ENCODE measurements at regions not wholly inside any gene's neighbourhood (a gene's known extent, or its start where the extent isn't known, plus 50 kb on each side); places are given as distances from the start of the nearest gene placed in this dataset.

DNA sequence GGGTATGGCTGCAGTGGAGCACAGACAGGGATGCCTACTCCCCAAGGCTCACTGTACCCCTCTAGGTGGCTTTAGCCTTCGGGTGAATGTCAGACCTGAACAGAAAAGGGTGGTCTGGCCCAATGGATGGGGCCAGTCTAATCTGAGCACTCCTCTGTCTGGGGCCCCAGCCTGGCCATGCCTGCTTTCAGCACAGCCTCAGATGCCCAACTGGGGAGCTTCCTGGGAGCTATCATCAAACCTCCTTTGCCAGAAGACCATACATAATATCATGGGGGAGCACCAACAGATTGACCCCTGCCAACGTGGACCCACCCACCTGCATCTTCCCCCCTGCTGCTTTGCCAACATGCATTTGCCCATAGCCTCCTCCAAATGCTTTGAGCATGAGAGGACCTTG lies 454.1 kb upstream of the KHDRBS2 start:
- no peak for DNase-seq (ENCODE audit: insufficient read length, low spot score, missing footprints)
- H3K27ac ChIP-seq (ENCODE audit: low read depth, low read length) = no peak overlapping the region
- H3K4me1 ChIP-seq (ENCODE audit: insufficient read depth, low read length) = no peaks in the 10 kb centered on the region

DNA sequence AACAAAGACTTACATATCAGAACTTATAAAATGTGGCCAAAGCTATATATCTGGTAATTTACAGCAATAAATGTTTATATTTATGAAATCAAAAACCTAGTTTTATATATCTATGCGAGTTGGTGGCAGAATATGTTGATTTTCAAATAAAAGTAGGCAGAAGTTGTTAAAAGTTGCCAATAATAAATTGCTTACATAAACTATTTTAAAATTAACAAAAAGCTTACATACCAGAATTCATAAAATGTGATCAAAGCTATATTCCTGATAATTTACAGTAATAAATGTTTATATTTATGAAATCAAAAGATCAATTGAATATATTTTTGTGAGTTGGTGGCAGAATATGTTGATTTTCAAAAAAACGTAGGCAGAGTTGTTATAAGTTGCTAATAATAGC lies 451.8 kb upstream of the KHDRBS2 start:
- no peak overlapping the region for H2AFZ ChIP-seq (ENCODE audit: low read length)
- no peaks in the 10 kb centered on the region for H3K9me3 ChIP-seq (ENCODE audit: low read depth, low read length)
- H3K27ac ChIP-seq (ENCODE audit: low read depth, low read length) = no peak overlapping the region
- TF ChIP-seq, protein P1, sequence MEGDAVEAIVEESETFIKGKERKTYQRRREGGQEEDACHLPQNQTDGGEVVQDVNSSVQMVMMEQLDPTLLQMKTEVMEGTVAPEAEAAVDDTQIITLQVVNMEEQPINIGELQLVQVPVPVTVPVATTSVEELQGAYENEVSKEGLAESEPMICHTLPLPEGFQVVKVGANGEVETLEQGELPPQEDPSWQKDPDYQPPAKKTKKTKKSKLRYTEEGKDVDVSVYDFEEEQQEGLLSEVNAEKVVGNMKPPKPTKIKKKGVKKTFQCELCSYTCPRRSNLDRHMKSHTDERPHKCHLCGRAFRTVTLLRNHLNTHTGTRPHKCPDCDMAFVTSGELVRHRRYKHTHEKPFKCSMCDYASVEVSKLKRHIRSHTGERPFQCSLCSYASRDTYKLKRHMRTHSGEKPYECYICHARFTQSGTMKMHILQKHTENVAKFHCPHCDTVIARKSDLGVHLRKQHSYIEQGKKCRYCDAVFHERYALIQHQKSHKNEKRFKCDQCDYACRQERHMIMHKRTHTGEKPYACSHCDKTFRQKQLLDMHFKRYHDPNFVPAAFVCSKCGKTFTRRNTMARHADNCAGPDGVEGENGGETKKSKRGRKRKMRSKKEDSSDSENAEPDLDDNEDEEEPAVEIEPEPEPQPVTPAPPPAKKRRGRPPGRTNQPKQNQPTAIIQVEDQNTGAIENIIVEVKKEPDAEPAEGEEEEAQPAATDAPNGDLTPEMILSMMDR (IDR thresholded peaks at IDR 0.05; ENCODE audit: extremely low read depth, low read depth, low read length) = no peak
- H3K36me3 ChIP-seq (ENCODE audit: insufficient read depth, low read length) = no peaks in the 10 kb centered on the region
- no peaks in the 10 kb centered on the region for H4K20me1 ChIP-seq (ENCODE audit: insufficient read depth, low read length)
- no peak overlapping the region for H3K4me2 ChIP-seq (ENCODE audit: insufficient read depth, low read length)
- no peak for DNase-seq (ENCODE audit: insufficient read length, low spot score, missing footprints)
- no peak overlapping the region for H3K4me3 ChIP-seq (ENCODE audit: insufficient read depth, low read length)
- H3K27me3 ChIP-seq (ENCODE audit: insufficient read depth, low read length) = no peaks in the 10 kb centered on the region
- H3K79me2 ChIP-seq (ENCODE audit: insufficient read depth, low read length) = no peaks in the 10 kb centered on the region
- no peaks in the 10 kb centered on the region for H3K4me1 ChIP-seq (ENCODE audit: insufficient read depth, low read length)

More for the DNA sequence above, 454.1 kb upstream of the KHDRBS2 start:
- H3K27me3 ChIP-seq (ENCODE audit: insufficient read depth, low read length) = no peaks in the 10 kb centered on the region
- no peaks in the 10 kb centered on the region for H3K9me3 ChIP-seq (ENCODE audit: low read depth, low read length)
- no peak overlapping the region for H3K4me2 ChIP-seq (ENCODE audit: insufficient read depth, low read length)
- no peak overlapping the region for H3K4me3 ChIP-seq (ENCODE audit: insufficient read depth, low read length)
- H3K36me3 ChIP-seq (ENCODE audit: insufficient read depth, low read length) = no peaks in the 10 kb centered on the region
- no peaks in the 10 kb centered on the region for H4K20me1 ChIP-seq (ENCODE audit: insufficient read depth, low read length)
- H3K79me2 ChIP-seq (ENCODE audit: insufficient read depth, low read length) = no peaks in the 10 kb centered on the region
- H2AFZ ChIP-seq (ENCODE audit: low read length) = no peak overlapping the region
- TF ChIP-seq, protein P1 (IDR thresholded peaks at IDR 0.05; ENCODE audit: extremely low read depth, low read depth, low read length) = no peak

DNA sequence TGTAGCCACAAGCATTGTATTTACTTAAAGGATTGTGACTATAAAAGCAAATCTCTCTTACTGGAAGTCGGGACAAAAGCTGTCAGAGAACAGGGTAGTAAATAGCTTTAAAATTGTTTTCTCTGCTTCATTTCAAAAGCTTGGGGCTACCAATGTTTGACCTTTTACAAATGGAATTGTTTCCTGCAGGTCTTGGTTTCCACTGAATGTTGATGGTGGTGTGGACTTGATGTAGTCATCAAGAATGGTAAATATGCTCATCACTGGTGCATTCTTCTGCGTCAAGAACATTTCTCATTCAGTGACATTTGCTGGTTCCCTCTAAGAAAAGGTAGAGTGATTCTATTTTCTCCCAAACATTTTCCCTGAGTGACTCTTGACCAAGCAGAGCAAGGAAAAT lies 435.4 kb upstream of the KHDRBS2 start:
- no peaks in the 10 kb centered on the region for H3K79me2 ChIP-seq (ENCODE audit: insufficient read depth, low read length)
- H3K36me3 ChIP-seq (ENCODE audit: insufficient read depth, low read length) = no peaks in the 10 kb centered on the region
- TF ChIP-seq, protein P1 (IDR thresholded peaks at IDR 0.05; ENCODE audit: extremely low read depth, low read depth, low read length) = no peak
- H3K4me3 ChIP-seq (ENCODE audit: insufficient read depth, low read length) = no peak overlapping the region
- no peak overlapping the region for H3K4me2 ChIP-seq (ENCODE audit: insufficient read depth, low read length)
- H4K20me1 ChIP-seq (ENCODE audit: insufficient read depth, low read length) = no peaks in the 10 kb centered on the region
- H3K27ac ChIP-seq (ENCODE audit: low read depth, low read length) = no peak overlapping the region
- DNase-seq (ENCODE audit: insufficient read length, low spot score, missing footprints) = no peak
- no peak overlapping the region for H2AFZ ChIP-seq (ENCODE audit: low read length)
- H3K9me3 ChIP-seq (ENCODE audit: low read depth, low read length) = peaks cover 2% of the 10 kb centered on the region
- no peaks in the 10 kb centered on the region for H3K4me1 ChIP-seq (ENCODE audit: insufficient read depth, low read length)
- H3K27me3 ChIP-seq (ENCODE audit: insufficient read depth, low read length) = no peaks in the 10 kb centered on the region

DNA sequence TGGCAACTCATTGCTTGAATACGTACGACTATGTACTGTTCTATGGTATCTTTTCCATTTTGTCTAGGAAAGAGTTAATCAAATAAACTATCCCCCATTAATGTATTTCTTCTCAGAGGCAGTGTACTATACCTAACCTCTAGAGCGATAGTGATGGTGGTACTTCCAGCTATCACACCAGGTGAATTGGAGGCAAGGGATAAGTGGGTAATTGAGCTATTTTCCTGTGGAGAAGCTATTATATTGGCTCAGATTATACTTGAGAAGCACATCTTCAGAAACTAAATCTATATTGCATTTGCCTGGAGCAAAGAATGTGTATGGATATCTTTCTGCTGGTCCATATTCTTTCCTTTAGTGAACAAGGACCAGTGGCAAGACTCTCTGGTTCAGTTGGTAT lies 430.7 kb upstream of the KHDRBS2 start:
- Histone ChIP-seq H3K4me3 (ENCODE audit: insufficient read depth, low read length) (no peak overlapping the region), H3K4me1 (ENCODE audit: insufficient read depth, low read length) (no peaks in the 10 kb centered on the region), H4K20me1 (ENCODE audit: insufficient read depth, low read length) (no peaks in the 10 kb centered on the region), H3K79me2 (ENCODE audit: insufficient read depth, low read length) (no peaks in the 10 kb centered on the region), H3K27ac (ENCODE audit: low read depth, low read length) (no peak overlapping the region), H3K9me3 (ENCODE audit: low read depth, low read length) (peaks cover 2% of the 10 kb centered on the region), H3K36me3 (ENCODE audit: insufficient read depth, low read length) (no peaks in the 10 kb centered on the region), H3K4me2 (ENCODE audit: insufficient read depth, low read length) (no peak overlapping the region), H2AFZ (ENCODE audit: low read length) (no peak overlapping the region), H3K27me3 (ENCODE audit: insufficient read depth, low read length) (no peaks in the 10 kb centered on the region)
- TF ChIP-seq, protein P1 (IDR thresholded peaks at IDR 0.05; ENCODE audit: extremely low read depth, low read depth, low read length) = no peak
- no peak for DNase-seq (ENCODE audit: insufficient read length, low spot score, missing footprints)

All from osteoblast (primary cell).